Middle frontal gyrus (tissue), 1 donor: ENCODE measurements at regions not wholly inside any gene's neighbourhood (a gene's known extent, or its start where the extent isn't known, plus 50 kb on each side); places are given as distances from the start of the nearest gene placed in this dataset.
A peak's percentile ranks its signal among the peaks of the same experiment; 100 is the strongest.

Source experiments
- DNase-seq: peaks from one replicate; pipeline ENCODE4 v3.0.0-alpha.2; 2015; ENCODE audit warnings: low spot score; ENCODE audit errors: extremely low spot score

GRCh38 chr6:16976385-16977183, 125.3 kb upstream of the STMND1 start:
- DNase-seq = no peak

GRCh38 chr6:16974704-16975359, 127.0 kb upstream of the STMND1 start:
- DNase-seq = no peak

GRCh38 chr6:16974387-16974673, 127.5 kb upstream of the STMND1 start:
- DNase-seq = no peak

- no peak for DNase-seq
Measured at GRCh38 chr6:16973545-16974386, 128.1 kb upstream of the STMND1 start.

- no peak for DNase-seq
Measured at GRCh38 chr6:16973051-16973450, 128.8 kb upstream of the STMND1 start.

GRCh38 chr6:16972535-16972934, 129.3 kb upstream of the STMND1 start:
- DNase-seq = no peak

GRCh38 chr6:16969699-16970655, 131.9 kb upstream of the STMND1 start:
- no peak for DNase-seq

- DNase-seq = no peak
Measured at GRCh38 chr6:16968101-16968500, 133.7 kb upstream of the STMND1 start.

GRCh38 chr6:16967470-16967817, 134.4 kb upstream of the STMND1 start:
- DNase-seq = no peak

GRCh38 chr6:16966791-16967469, 134.9 kb upstream of the STMND1 start:
- DNase-seq = no peak

- no peak for DNase-seq
Measured at GRCh38 chr6:16965689-16966088, 136.2 kb upstream of the STMND1 start.

GRCh38 chr6:16964553-16965499, 137.0 kb upstream of the STMND1 start:
- peak; percentile 66 for DNase-seq

- no peak for DNase-seq
Measured at GRCh38 chr6:16961577-16961976, 140.3 kb upstream of the STMND1 start.

GRCh38 chr6:16959789-16960188, 142.1 kb upstream of the STMND1 start:
- DNase-seq = no peak

GRCh38 chr6:16956361-16956760, 145.5 kb upstream of the STMND1 start:
- no peak for DNase-seq

GRCh38 chr6:16955899-16956298, 146.0 kb upstream of the STMND1 start:
- no peak for DNase-seq

GRCh38 chr6:16953905-16954304, 147.9 kb upstream of the STMND1 start:
- no peak for DNase-seq

GRCh38 chr6:16953446-16953845, 148.4 kb upstream of the STMND1 start:
- DNase-seq = no peak

- no peak for DNase-seq
Measured at GRCh38 chr6:16950825-16951495, 150.9 kb upstream of the STMND1 start.
